Ovary (tissue), 3 donors: ENCODE measurements at regions not wholly inside any gene's neighbourhood (a gene's known extent, or its start where the extent isn't known, plus 50 kb on each side); places are given as distances from the start of the nearest gene placed in this dataset.

Experiments used
- POLR2A ChIP-seq: fragments of 450-650 bp; IDR thresholded peaks from one replicate; pipeline ENCODE4 v1.6.1; 2017; ENCODE audit warnings: antibody characterized with exemption, mild to moderate bottlenecking, moderate library complexity
- TF ChIP-seq, protein P1 (sequence below), 3 donors: fragments of 450-650 bp in 2 of 3; fragments of 200-600 bp in 1 of 3; IDR thresholded peaks; one replicate each; pipeline versions ENCODE4 v1.5.1 to v1.8.0; 2016 to 2022; ENCODE audit warnings: antibody characterized with exemption in 3 of 3, mild to moderate bottlenecking in 1 of 3
- donor health status: DM: no; HTN: no; CAD: no.

DNA sequence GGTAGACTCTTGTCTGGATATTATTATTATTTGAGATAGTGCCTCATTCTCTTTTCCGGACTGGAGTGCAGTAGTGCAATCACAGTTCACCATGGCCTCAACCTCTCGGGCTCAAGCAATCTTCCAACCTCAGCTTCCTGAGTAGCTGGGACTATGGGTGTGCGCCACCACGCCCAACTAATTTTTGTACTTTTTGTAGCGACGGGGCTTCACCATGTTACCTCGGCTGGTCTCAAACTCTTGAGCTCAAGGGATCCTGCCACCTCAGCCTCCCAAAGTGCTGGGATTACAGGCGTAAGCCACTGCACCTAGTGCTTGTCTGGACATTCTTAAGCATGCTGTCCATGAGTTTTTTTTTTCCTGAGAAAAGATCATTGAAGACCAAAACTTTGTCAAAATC is 498.9 kb upstream of the RGS6 start:
- TF ChIP-seq POLR2A = no peak
- TF ChIP-seq, protein P1, sequence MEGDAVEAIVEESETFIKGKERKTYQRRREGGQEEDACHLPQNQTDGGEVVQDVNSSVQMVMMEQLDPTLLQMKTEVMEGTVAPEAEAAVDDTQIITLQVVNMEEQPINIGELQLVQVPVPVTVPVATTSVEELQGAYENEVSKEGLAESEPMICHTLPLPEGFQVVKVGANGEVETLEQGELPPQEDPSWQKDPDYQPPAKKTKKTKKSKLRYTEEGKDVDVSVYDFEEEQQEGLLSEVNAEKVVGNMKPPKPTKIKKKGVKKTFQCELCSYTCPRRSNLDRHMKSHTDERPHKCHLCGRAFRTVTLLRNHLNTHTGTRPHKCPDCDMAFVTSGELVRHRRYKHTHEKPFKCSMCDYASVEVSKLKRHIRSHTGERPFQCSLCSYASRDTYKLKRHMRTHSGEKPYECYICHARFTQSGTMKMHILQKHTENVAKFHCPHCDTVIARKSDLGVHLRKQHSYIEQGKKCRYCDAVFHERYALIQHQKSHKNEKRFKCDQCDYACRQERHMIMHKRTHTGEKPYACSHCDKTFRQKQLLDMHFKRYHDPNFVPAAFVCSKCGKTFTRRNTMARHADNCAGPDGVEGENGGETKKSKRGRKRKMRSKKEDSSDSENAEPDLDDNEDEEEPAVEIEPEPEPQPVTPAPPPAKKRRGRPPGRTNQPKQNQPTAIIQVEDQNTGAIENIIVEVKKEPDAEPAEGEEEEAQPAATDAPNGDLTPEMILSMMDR (IDR thresholded peaks at IDR 0.05) = no peak
